PC-9 (cell line): ENCODE measurements at regions not wholly inside any gene's neighbourhood (a gene's known extent, or its start where the extent isn't known, plus 50 kb on each side); places are given as distances from the start of the nearest gene placed in this dataset.

ENCODE experiments used
- CTCF ChIP-seq: fragments of 200-600 bp; sonication (generic); conservative IDR thresholded peaks from 2 replicates; pipeline ENCODE4 v1.6.1; 2017; ENCODE audit warnings: mixed run types, antibody characterized with exemption, mild to moderate bottlenecking, moderate library complexity
- EZH2 ChIP-seq: fragments of 200-600 bp; sonication (generic); IDR thresholded peaks from 2 replicates; pipeline ENCODE4 v1.8.0; 2017; ENCODE audit warnings: antibody characterized with exemption, low read depth

GRCh38 chr13:72507416-72508199, 219.8 kb downstream of the MZT1 start:
- no peak for TF ChIP-seq CTCF
- TF ChIP-seq EZH2, result no peak
